ENCODE measurements at regions not wholly inside any gene's neighbourhood (a gene's known extent, or its start where the extent isn't known, plus 50 kb on each side); places are given as distances from the start of the nearest gene placed in this dataset.

DNA sequence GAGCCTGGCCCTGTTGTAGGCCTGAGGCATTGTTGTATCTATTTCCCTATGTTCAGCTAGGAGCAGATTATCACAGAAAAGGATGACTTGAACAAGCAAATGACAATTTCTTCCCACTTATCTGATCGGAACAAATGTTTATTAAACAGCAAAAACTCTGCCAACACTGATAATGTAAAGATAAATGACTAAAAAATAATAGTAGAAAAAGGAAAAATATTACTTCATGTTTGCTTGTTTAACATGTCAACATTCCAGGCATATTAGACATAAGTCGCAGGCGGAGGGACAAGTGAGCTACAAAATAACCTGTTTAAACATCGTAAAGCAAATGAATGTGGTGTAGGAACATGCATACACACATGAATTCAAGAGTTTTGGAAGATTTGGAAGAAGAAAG, 257.9 kb downstream of the TMX3 start:
- TF ChIP-seq POLR2AphosphoS5 (IDR thresholded peaks at IDR 0.05; ENCODE audit: low read depth, low read length) (no peak), SIN3A (IDR thresholded peaks at IDR 0.05; ENCODE audit: borderline replicate concordance, insufficient read depth, low read depth, low read length) (no peak), TCF7L2 (IDR thresholded peaks at IDR 0.05; ENCODE audit: low read depth, low read length) (no peak)
- TF ChIP-seq, protein P1, sequence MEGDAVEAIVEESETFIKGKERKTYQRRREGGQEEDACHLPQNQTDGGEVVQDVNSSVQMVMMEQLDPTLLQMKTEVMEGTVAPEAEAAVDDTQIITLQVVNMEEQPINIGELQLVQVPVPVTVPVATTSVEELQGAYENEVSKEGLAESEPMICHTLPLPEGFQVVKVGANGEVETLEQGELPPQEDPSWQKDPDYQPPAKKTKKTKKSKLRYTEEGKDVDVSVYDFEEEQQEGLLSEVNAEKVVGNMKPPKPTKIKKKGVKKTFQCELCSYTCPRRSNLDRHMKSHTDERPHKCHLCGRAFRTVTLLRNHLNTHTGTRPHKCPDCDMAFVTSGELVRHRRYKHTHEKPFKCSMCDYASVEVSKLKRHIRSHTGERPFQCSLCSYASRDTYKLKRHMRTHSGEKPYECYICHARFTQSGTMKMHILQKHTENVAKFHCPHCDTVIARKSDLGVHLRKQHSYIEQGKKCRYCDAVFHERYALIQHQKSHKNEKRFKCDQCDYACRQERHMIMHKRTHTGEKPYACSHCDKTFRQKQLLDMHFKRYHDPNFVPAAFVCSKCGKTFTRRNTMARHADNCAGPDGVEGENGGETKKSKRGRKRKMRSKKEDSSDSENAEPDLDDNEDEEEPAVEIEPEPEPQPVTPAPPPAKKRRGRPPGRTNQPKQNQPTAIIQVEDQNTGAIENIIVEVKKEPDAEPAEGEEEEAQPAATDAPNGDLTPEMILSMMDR (IDR thresholded peaks at IDR 0.05): no peak
- TF ChIP-seq, protein P2, sequence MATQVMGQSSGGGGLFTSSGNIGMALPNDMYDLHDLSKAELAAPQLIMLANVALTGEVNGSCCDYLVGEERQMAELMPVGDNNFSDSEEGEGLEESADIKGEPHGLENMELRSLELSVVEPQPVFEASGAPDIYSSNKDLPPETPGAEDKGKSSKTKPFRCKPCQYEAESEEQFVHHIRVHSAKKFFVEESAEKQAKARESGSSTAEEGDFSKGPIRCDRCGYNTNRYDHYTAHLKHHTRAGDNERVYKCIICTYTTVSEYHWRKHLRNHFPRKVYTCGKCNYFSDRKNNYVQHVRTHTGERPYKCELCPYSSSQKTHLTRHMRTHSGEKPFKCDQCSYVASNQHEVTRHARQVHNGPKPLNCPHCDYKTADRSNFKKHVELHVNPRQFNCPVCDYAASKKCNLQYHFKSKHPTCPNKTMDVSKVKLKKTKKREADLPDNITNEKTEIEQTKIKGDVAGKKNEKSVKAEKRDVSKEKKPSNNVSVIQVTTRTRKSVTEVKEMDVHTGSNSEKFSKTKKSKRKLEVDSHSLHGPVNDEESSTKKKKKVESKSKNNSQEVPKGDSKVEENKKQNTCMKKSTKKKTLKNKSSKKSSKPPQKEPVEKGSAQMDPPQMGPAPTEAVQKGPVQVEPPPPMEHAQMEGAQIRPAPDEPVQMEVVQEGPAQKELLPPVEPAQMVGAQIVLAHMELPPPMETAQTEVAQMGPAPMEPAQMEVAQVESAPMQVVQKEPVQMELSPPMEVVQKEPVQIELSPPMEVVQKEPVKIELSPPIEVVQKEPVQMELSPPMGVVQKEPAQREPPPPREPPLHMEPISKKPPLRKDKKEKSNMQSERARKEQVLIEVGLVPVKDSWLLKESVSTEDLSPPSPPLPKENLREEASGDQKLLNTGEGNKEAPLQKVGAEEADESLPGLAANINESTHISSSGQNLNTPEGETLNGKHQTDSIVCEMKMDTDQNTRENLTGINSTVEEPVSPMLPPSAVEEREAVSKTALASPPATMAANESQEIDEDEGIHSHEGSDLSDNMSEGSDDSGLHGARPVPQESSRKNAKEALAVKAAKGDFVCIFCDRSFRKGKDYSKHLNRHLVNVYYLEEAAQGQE (IDR thresholded peaks at IDR 0.05; ENCODE audit: insufficient read depth in 1 of 2, low read depth in 2 of 2, low read length in 1 of 2): no peak
